PC-3 (cell line): ENCODE measurements at regions not wholly inside any gene's neighbourhood (a gene's known extent, or its start where the extent isn't known, plus 50 kb on each side); places are given as distances from the start of the nearest gene placed in this dataset.

Source experiments
- ATAC-seq: fragments of 200-7000 bp; cut with Tn5 transposase; 2 replicates; pipeline ENCODE4 v1.9.1; 2020; ENCODE audit warnings: mild to moderate bottlenecking, moderate library complexity
- BruUV-seq: library from RNA; stranded (reverse); fragments of 400-500 nt; replicated peaks from 2 replicates; lab custom pipeline; 2021; lab: Mats Ljungman, UMichigan
- CTCF ChIA-PET: fragments of 300-600 bp; sonication (Branson Sonifier 250); formaldehyde crosslinking; loops from one replicate; lab custom pipeline; 2022; ENCODE audit warnings: antibody characterized with exemption; lab: Charles Lee
- POLR2A ChIA-PET: fragments of 300-600 bp; sonication (Branson Sonifier 250); formaldehyde crosslinking; loops from one replicate; lab custom pipeline; 2022; ENCODE audit warnings: antibody characterized with exemption; ENCODE audit not compliant: unreplicated experiment; lab: Charles Lee
- DNase-seq: peaks from one replicate; pipeline ENCODE4 v3.0.0-alpha.2; 2015
- H2AFZ ChIP-seq: fragments of 300-600 bp; sonication (generic); 2 replicates; pipeline ENCODE4 v1.6.0; 2016; ENCODE audit warnings: antibody characterized with exemption, low read length
- H3F3A ChIP-seq: fragments of 300-600 bp; sonication (generic); one replicate; pipeline ENCODE4 v1.6.0; 2017; ENCODE audit warnings: antibody characterized with exemption, low read length, control low read depth, mild to moderate bottlenecking; ENCODE audit not compliant: unreplicated experiment
- H3K27ac ChIP-seq: fragments of 300-600 bp; sonication (generic); 2 replicates; pipeline ENCODE4 v1.5.1; 2016; ENCODE audit warnings: mild to moderate bottlenecking, low read length
- H3K27me3 ChIP-seq: fragments of 300-600 bp; sonication (generic); 2 replicates; pipeline ENCODE4 v1.6.1; 2016; ENCODE audit warnings: low read length, mixed read lengths
- H3K36me3 ChIP-seq: fragments of 300-600 bp; sonication (generic); 2 replicates; pipeline ENCODE4 v1.6.1; 2016; ENCODE audit warnings: low read depth, mixed run types, low read length, mixed read lengths
- H3K4me1 ChIP-seq: fragments of 300-600 bp; sonication (generic); 2 replicates; pipeline ENCODE4 v1.5.1; 2016; ENCODE audit warnings: low read length; ENCODE audit not compliant: insufficient read depth
- H3K4me2 ChIP-seq: fragments of 300-600 bp; sonication (generic); 2 replicates; pipeline ENCODE4 v1.6.0; 2016; ENCODE audit warnings: low read length
- H3K4me3 ChIP-seq: fragments of 300-600 bp; sonication (generic); 2 replicates; pipeline ENCODE4 v1.5.1; 2016; ENCODE audit warnings: mild to moderate bottlenecking, low read length, mixed read lengths
- H3K79me2 ChIP-seq: fragments of 300-600 bp; sonication (generic); 2 replicates; pipeline ENCODE4 v1.6.1; 2017; ENCODE audit warnings: low read length, mixed read lengths
- H3K9ac ChIP-seq: fragments of 300-600 bp; sonication (generic); 2 replicates; pipeline ENCODE4 v1.6.0; 2016; ENCODE audit warnings: mild to moderate bottlenecking, low read length
- H3K9me2 ChIP-seq: fragments of 300-600 bp; sonication (generic); replicated peaks from 2 replicates; pipeline ENCODE4 v1.6.1; 2016; ENCODE audit warnings: mixed run types, low read length, mixed read lengths
- H3K9me3 ChIP-seq: fragments of 300-600 bp; sonication (generic); 2 replicates; pipeline ENCODE4 v1.6.1; 2016; ENCODE audit warnings: low read length, mixed read lengths
- H4K20me1 ChIP-seq: fragments of 300-600 bp; sonication (generic); 2 replicates; pipeline ENCODE4 v1.6.1; 2016; ENCODE audit warnings: low read length, mixed read lengths
- CTCF ChIP-seq: fragments of 300-600 bp; sonication (generic); conservative IDR thresholded peaks from 2 replicates; pipeline ENCODE4 v1.5.1; 2017; ENCODE audit warnings: antibody characterized with exemption, low read depth, mild to moderate bottlenecking, low read length
- EZH2 ChIP-seq: fragments of 300-600 bp; sonication (generic); IDR thresholded peaks from one replicate; pipeline ENCODE4 v1.6.1; 2017; ENCODE audit warnings: antibody characterized with exemption, mild to moderate bottlenecking, low read length; ENCODE audit not compliant: unreplicated experiment
- EZH2phosphoT487 ChIP-seq: fragments of 300-600 bp; sonication (generic); IDR thresholded peaks from 2 replicates; pipeline ENCODE4 v1.6.1; 2018; ENCODE audit warnings: mild to moderate bottlenecking, antibody characterized with exemption, low read length, borderline replicate concordance
- intact Hi-C: fragments of 100-400 bp; cut with micrococcal nuclease; formaldehyde crosslinking; loops from 2 replicates; pipeline ENCODE4 v1.9.0; 2023

- CTCF ChIA-PET, result no interaction called here
- BruUV-seq, result no TSS peak
- no peak for ATAC-seq
Measured at GRCh38 chr11:8323161-8323935, 59.7 kb upstream of the LMO1 start.

GRCh38 chr11:8321876-8322275 lies 58.2 kb upstream of the LMO1 start:
- Histone ChIP-seq H3F3A (no peaks in the 10 kb centered on the region), H3K27me3 (peaks cover 39% of the 10 kb centered on the region), H3K4me1 (no peaks in the 10 kb centered on the region), H3K9me3 (no peaks in the 10 kb centered on the region), H3K9ac (no peak overlapping the region), H3K4me3 (no peak overlapping the region), H3K9me2 (no peaks in the 10 kb centered on the region), H3K79me2 (no peaks in the 10 kb centered on the region), H3K4me2 (no peak overlapping the region), H3K27ac (no peak overlapping the region), H2AFZ (no peak overlapping the region), H3K36me3 (no peaks in the 10 kb centered on the region), H4K20me1 (no peaks in the 10 kb centered on the region)
- no TSS peak for BruUV-seq
- no peak for TF ChIP-seq CTCF
- no peak for TF ChIP-seq EZH2
- no peak for TF ChIP-seq EZH2phosphoT487
- ChIA-PET POLR2A (no interaction called here), CTCF (no interaction called here)
- DNase-seq (no peak), ATAC-seq (no peak)
- intact Hi-C loops, result no loop called here

More at GRCh38 chr11:8323161-8323935, 59.7 kb upstream of the LMO1 start:
- Histone ChIP-seq H2AFZ (no peak overlapping the region), H3K27me3 (peaks cover 37% of the 10 kb centered on the region), H3K9ac (no peak overlapping the region), H3K9me3 (no peaks in the 10 kb centered on the region), H3K79me2 (no peaks in the 10 kb centered on the region), H3K4me1 (no peaks in the 10 kb centered on the region), H4K20me1 (no peaks in the 10 kb centered on the region), H3K9me2 (no peaks in the 10 kb centered on the region), H3F3A (no peaks in the 10 kb centered on the region), H3K4me3 (no peak overlapping the region), H3K36me3 (no peaks in the 10 kb centered on the region), H3K4me2 (no peak overlapping the region), H3K27ac (no peak overlapping the region)
- no peak for DNase-seq
- intact Hi-C loops, result no loop called here
- TF ChIP-seq CTCF, result no peak
- no peak for TF ChIP-seq EZH2phosphoT487
- no peak for TF ChIP-seq EZH2
- POLR2A ChIA-PET, result no interaction called here

DNA sequence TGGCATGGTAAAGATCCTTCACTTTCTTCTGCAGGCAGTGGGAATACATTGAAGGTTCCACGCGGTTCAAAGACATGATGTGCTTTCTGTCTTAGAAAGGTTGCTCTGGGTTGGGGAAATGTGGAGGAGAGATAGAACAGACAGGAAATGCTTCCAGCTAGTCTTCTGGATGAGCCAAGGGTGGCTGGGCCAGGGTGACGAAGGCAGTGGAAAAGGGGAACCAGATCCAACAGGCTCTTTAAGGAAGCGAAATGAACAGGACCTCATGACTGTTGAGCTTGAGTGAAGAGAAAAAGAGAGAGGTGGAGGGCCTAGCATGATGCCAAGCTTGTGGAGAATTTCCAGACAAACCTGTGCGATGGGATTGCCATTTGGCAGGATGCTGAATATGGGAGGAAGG lies 56.4 kb upstream of the LMO1 start:
- TF ChIP-seq EZH2phosphoT487, result no peak
- TF ChIP-seq EZH2, result no peak
- no peak for TF ChIP-seq CTCF

More for the DNA sequence above, 56.4 kb upstream of the LMO1 start:
- intact Hi-C loops, result no loop called here
- no peak for ATAC-seq
- H4K20me1 ChIP-seq, result no peaks in the 10 kb centered on the region
- no peak overlapping the region for H3K4me3 ChIP-seq
- no peaks in the 10 kb centered on the region for H3K9me3 ChIP-seq
- POLR2A ChIA-PET, result no interaction called here
- H2AFZ ChIP-seq, result no peak overlapping the region
- H3K9me2 ChIP-seq, result no peaks in the 10 kb centered on the region
- peaks cover 49% of the 10 kb centered on the region for H3K27me3 ChIP-seq
- BruUV-seq, result no TSS peak
- no peaks in the 10 kb centered on the region for H3K4me1 ChIP-seq
- H3F3A ChIP-seq, result no peaks in the 10 kb centered on the region
- H3K9ac ChIP-seq, result no peak overlapping the region
- no peak overlapping the region for H3K4me2 ChIP-seq
- DNase-seq, result no peak
- H3K36me3 ChIP-seq, result no peaks in the 10 kb centered on the region
- CTCF ChIA-PET, result no interaction called here
- no peaks in the 10 kb centered on the region for H3K79me2 ChIP-seq
- H3K27ac ChIP-seq, result no peak overlapping the region
